ENCODE measurements at regions not wholly inside any gene's neighbourhood (a gene's known extent, or its start where the extent isn't known, plus 50 kb on each side); places are given as distances from the start of the nearest gene placed in this dataset.
"Not testable (repeated sequence)": the region's sequence is repeated elsewhere in the genome, so short reads cannot be mapped to it uniquely, and the experiment has no call there.

- TF ChIP-seq CTCF, POLR2A (IDR thresholded peaks at IDR 0.05): not testable (repeated sequence)
These were observed 637.7 kb downstream of the TBC1D22A start for GRCh38 chr22:47400131-47400530.

Data from tibial nerve (tissue), 3 donors.